H1 (cell line): ENCODE measurements at regions not wholly inside any gene's neighbourhood (a gene's known extent, or its start where the extent isn't known, plus 50 kb on each side); places are given as distances from the start of the nearest gene placed in this dataset.

Experiments used
- ASH2L ChIP-seq: fragments of 200-600, 300-600 bp; sonication (generic); IDR thresholded peaks from one replicate; pipeline ENCODE4 v1.7.1; 2017; ENCODE audit warnings: low read length
- RNF2 ChIP-seq: fragments of 200-900, 300-1000 bp; sonication (generic); IDR thresholded peaks from 2 replicates; pipeline ENCODE4 v1.7.1; 2016; ENCODE audit warnings: borderline replicate concordance, low read depth, mild to moderate bottlenecking, antibody characterized with exemption, low read length; ENCODE audit not compliant: poor library complexity, severe bottlenecking; ENCODE audit errors: missing control alignments

- no peak for TF ChIP-seq RNF2
- no peak for TF ChIP-seq ASH2L
Measured at GRCh38 chr3:5293207-5293606, 105.7 kb downstream of the EDEM1 start (continued).
